T47D (cell line): ENCODE measurements at regions not wholly inside any gene's neighbourhood (a gene's known extent, or its start where the extent isn't known, plus 50 kb on each side); places are given as distances from the start of the nearest gene placed in this dataset.

Experiments
- DNase-seq, 2 experiments: peaks; one replicate each; pipeline versions ENCODE4 v3.0.0 to v3.0.0-alpha.2; 2011 to 2012; ENCODE audit warnings: low read depth in 1 of 2, low spot score in 1 of 2
- JUND ChIP-seq: IDR thresholded peaks from 2 replicates; pipeline ENCODE4 v1.6.1; 2012; ENCODE audit warnings: low read depth
- in situ Hi-C: cut with HindIII; loops from 2 replicates; pipeline ENCODE4 v1.10.0; 2016; ENCODE audit warnings: low sequenced_read_pairs, low pct_unique_long_range_greater_than_20kb

- no peak for TF ChIP-seq JUND
- DNase-seq: no peak
- in situ Hi-C loops: no loop called here
Measured at GRCh38 chr1:81600363-81600762, 200.4 kb upstream of the ADGRL2 start.

GRCh38 chr1:81598623-81599022 lies 202.1 kb upstream of the ADGRL2 start:
- in situ Hi-C loops: no loop called here
- TF ChIP-seq JUND: no peak
- DNase-seq: no peak

- no peak for DNase-seq
- TF ChIP-seq JUND: no peak
- in situ Hi-C loops: no loop called here
Measured at GRCh38 chr1:81597720-81598426, 202.9 kb upstream of the ADGRL2 start.

GRCh38 chr1:81596341-81596740 lies 204.4 kb upstream of the ADGRL2 start:
- no peak for TF ChIP-seq JUND
- in situ Hi-C loops: no loop called here
- DNase-seq: peak in 1 of 2 experiments; percentile 27

GRCh38 chr1:81594206-81594605 lies 206.5 kb upstream of the ADGRL2 start:
- no peak for DNase-seq
- in situ Hi-C loops: no loop called here
- no peak for TF ChIP-seq JUND

GRCh38 chr1:81592233-81592632 lies 208.5 kb upstream of the ADGRL2 start:
- TF ChIP-seq JUND: no peak
- no peak for DNase-seq
- in situ Hi-C loops: no loop called here

GRCh38 chr1:81590171-81590570 lies 210.6 kb upstream of the ADGRL2 start:
- in situ Hi-C loops: no loop called here
- no peak for TF ChIP-seq JUND
- DNase-seq: no peak

- in situ Hi-C loops: no loop called here
- no peak for TF ChIP-seq JUND
- DNase-seq: no peak
Measured at GRCh38 chr1:81588149-81588548, 212.6 kb upstream of the ADGRL2 start.

GRCh38 chr1:81587426-81587825 lies 213.3 kb upstream of the ADGRL2 start:
- DNase-seq: no peak
- in situ Hi-C loops: no loop called here
- TF ChIP-seq JUND: no peak

GRCh38 chr1:81585371-81585770 lies 215.4 kb upstream of the ADGRL2 start:
- in situ Hi-C loops: no loop called here
- DNase-seq: no peak
- no peak for TF ChIP-seq JUND

GRCh38 chr1:81584398-81584797 lies 216.3 kb upstream of the ADGRL2 start:
- no peak for TF ChIP-seq JUND
- DNase-seq: no peak
- in situ Hi-C loops: no loop called here

GRCh38 chr1:81583878-81584277 lies 216.9 kb upstream of the ADGRL2 start:
- DNase-seq: no peak
- in situ Hi-C loops: no loop called here
- TF ChIP-seq JUND: no peak

GRCh38 chr1:81582467-81582986 lies 218.2 kb upstream of the ADGRL2 start:
- in situ Hi-C loops: no loop called here
- DNase-seq: no peak
- no peak for TF ChIP-seq JUND

GRCh38 chr1:81578867-81579266 lies 221.9 kb upstream of the ADGRL2 start:
- DNase-seq: no peak
- in situ Hi-C loops: no loop called here
- TF ChIP-seq JUND: no peak
